ENCODE measurements at regions not wholly inside any gene's neighbourhood (a gene's known extent, or its start where the extent isn't known, plus 50 kb on each side); places are given as distances from the start of the nearest gene placed in this dataset.
"Not testable (repeated sequence)": the region's sequence is repeated elsewhere in the genome, so short reads cannot be mapped to it uniquely, and the experiment has no call there.

DNA sequence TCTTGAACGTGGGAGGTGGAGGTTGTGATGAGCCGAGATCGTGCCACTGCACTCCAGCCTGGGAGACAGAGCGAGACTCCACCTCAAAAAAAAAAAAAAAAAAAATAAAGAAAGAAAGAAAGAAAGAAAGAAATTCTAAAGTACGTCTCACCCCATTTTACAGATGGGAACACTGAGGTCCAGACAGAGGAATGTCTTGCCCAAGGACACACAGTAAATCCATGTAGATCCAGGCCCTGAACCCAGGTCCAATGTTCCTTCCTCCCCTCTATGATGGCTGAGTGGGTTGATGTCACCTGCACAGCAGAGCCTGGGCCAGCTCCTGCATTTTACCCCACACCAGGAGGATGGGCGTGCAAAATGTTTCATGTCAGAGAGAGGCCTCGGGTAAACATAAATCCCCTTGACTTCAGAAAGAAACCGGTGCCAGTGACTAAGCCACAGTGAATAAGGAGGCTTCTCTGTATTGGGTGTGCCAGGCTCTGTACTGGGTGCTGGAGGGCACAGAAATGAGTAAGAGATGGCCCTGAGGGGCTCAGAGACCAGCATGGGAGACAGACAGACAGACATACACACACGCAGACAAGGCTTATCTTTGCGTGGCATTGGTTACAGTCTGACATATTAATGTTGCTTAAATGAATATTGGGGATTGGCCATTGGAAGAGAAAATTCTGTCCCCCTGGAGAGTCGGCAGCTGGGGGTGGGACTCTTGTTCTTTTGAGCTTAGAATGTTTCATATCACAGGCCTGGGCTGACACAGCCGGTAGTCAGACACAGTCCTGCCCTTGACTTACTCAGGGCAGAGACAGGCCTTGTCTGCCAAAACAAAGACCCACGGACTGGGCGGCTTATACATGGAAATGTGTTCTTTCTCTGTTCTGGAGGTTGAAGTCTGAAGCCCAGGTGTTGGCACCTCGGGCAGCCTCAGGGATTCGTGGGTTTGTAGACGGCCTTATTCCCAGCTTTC, 105.4 kb downstream of the MIAT start:
- intact Hi-C loops (cut with micrococcal nuclease): no loop called here
- peaks cover 11% of the 10 kb centered on the region for H3K9me3 Mint-ChIP-seq
- no peaks in the 10 kb centered on the region for H3K27me3 Mint-ChIP-seq
- no peaks in the 10 kb centered on the region for H3K4me1 Mint-ChIP-seq (ENCODE audit: low read depth)
- peaks cover 12% of the 10 kb centered on the region for H3K36me3 Mint-ChIP-seq (ENCODE audit: low read depth)
- H3K27ac Mint-ChIP-seq: no peak overlapping the region
- H3K4me3 Mint-ChIP-seq: no peak overlapping the region

- Mint-ChIP-seq H3K27me3 (no peaks in the 10 kb centered on the region), H3K9me3 (peaks cover 11% of the 10 kb centered on the region), H3K36me3 (ENCODE audit: low read depth) (peaks cover 12% of the 10 kb centered on the region), H3K4me1 (ENCODE audit: low read depth) (peaks cover 1% of the 10 kb centered on the region), H3K4me3 (no peak overlapping the region), H3K27ac (no peak overlapping the region)
- intact Hi-C loops (cut with micrococcal nuclease): no loop called here
Measured at GRCh38 chr22:26763633-26764361, 106.4 kb downstream of the MIAT start.

GRCh38 chr22:26766510-26767350, 109.3 kb downstream of the MIAT start:
- Mint-ChIP-seq H3K27ac (no peak overlapping the region), H3K36me3 (ENCODE audit: low read depth) (peaks cover 12% of the 10 kb centered on the region), H3K9me3 (peaks cover 11% of the 10 kb centered on the region), H3K4me1 (ENCODE audit: low read depth) (peaks cover 7% of the 10 kb centered on the region), H3K4me3 (no peak overlapping the region), H3K27me3 (no peaks in the 10 kb centered on the region)
- intact Hi-C loops (cut with micrococcal nuclease): no loop called here

- intact Hi-C loops (cut with micrococcal nuclease): no loop called here
- no peak overlapping the region for H3K4me3 Mint-ChIP-seq
- no peak overlapping the region for H3K27ac Mint-ChIP-seq
- H3K9me3 Mint-ChIP-seq: peaks cover 11% of the 10 kb centered on the region
- no peaks in the 10 kb centered on the region for H3K27me3 Mint-ChIP-seq
- peaks cover 12% of the 10 kb centered on the region for H3K36me3 Mint-ChIP-seq (ENCODE audit: low read depth)
- H3K4me1 Mint-ChIP-seq (ENCODE audit: low read depth): peaks cover 7% of the 10 kb centered on the region
Measured at GRCh38 chr22:26767351-26768155, 110.2 kb downstream of the MIAT start.

- Mint-ChIP-seq H3K27me3 (no peaks in the 10 kb centered on the region), H3K27ac (no peak overlapping the region), H3K36me3 (ENCODE audit: low read depth) (peaks cover 12% of the 10 kb centered on the region), H3K9me3 (peaks cover 11% of the 10 kb centered on the region), H3K4me1 (ENCODE audit: low read depth) (peaks cover 7% of the 10 kb centered on the region), H3K4me3 (no peak overlapping the region)
- intact Hi-C loops (cut with micrococcal nuclease): no loop called here
Measured at GRCh38 chr22:26768156-26768515, 110.7 kb downstream of the MIAT start.

- Mint-ChIP-seq H3K27me3 (no peaks in the 10 kb centered on the region), H3K27ac (no peak overlapping the region), H3K36me3 (ENCODE audit: low read depth) (peaks cover 12% of the 10 kb centered on the region), H3K4me3 (no peak overlapping the region), H3K4me1 (ENCODE audit: low read depth) (peaks cover 7% of the 10 kb centered on the region), H3K9me3 (peaks cover 11% of the 10 kb centered on the region)
- intact Hi-C loops (cut with micrococcal nuclease): no loop called here
Measured at GRCh38 chr22:26768952-26769351, 111.6 kb downstream of the MIAT start.

- H3K27ac Mint-ChIP-seq: no peak overlapping the region
Measured at GRCh38 chr22:26769663-26770062, 112.3 kb downstream of the MIAT start.

GRCh38 chr22:26770624-26771023, 113.2 kb downstream of the MIAT start:
- peaks cover 11% of the 10 kb centered on the region for H3K9me3 Mint-ChIP-seq
- H3K27me3 Mint-ChIP-seq: no peaks in the 10 kb centered on the region
- H3K27ac Mint-ChIP-seq: no peak overlapping the region
- no peak overlapping the region for H3K4me3 Mint-ChIP-seq
- H3K36me3 Mint-ChIP-seq (ENCODE audit: low read depth): peaks cover 28% of the 10 kb centered on the region
- peaks cover 7% of the 10 kb centered on the region for H3K4me1 Mint-ChIP-seq (ENCODE audit: low read depth)
- intact Hi-C loops (cut with micrococcal nuclease): no loop called here

More at GRCh38 chr22:26769663-26770062, 112.3 kb downstream of the MIAT start:
- intact Hi-C loops (cut with micrococcal nuclease): no loop called here
- Mint-ChIP-seq H3K27me3 (no peaks in the 10 kb centered on the region), H3K4me1 (ENCODE audit: low read depth) (peaks cover 7% of the 10 kb centered on the region), H3K36me3 (ENCODE audit: low read depth) (peaks cover 19% of the 10 kb centered on the region), H3K9me3 (peaks cover 11% of the 10 kb centered on the region), H3K4me3 (no peak overlapping the region)

GRCh38 chr22:26773054-26773453, 115.7 kb downstream of the MIAT start:
- H3K9me3 Mint-ChIP-seq; H3K27ac Mint-ChIP-seq; intact Hi-C loops (cut with micrococcal nuclease); H3K4me3 Mint-ChIP-seq; H3K4me1 Mint-ChIP-seq (ENCODE audit: low read depth); H3K27me3 Mint-ChIP-seq: not testable (repeated sequence)
- H3K36me3 Mint-ChIP-seq (ENCODE audit: low read depth): peaks cover 40% of the 10 kb centered on the region

DNA sequence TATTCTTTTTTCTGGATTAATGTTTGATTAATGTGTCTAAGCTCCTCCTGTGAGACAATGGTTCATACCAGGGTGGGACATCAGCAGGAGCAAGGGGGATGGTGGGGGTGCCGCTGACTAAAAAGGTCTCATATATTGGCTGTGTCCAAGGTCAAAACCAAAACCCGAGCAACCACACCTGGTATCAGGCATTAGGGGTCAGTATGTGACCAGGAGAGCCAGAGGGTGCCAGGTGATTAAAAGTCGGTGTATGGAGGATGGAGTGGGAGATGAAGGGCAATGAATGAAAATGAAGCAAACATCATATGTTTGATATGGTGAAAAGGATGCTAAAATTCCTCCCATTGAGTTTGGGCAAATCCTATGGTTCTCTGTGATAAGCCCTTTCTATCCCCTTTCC, 118.0 kb downstream of the MIAT start:
- H3K27ac Mint-ChIP-seq: no peak overlapping the region
- H3K9me3 Mint-ChIP-seq: peaks cover 8% of the 10 kb centered on the region
- intact Hi-C loops (cut with micrococcal nuclease): no loop called here
- no peaks in the 10 kb centered on the region for H3K4me1 Mint-ChIP-seq (ENCODE audit: low read depth)
- peaks cover 62% of the 10 kb centered on the region for H3K36me3 Mint-ChIP-seq (ENCODE audit: low read depth)
- H3K4me3 Mint-ChIP-seq: no peak overlapping the region
- H3K27me3 Mint-ChIP-seq: no peaks in the 10 kb centered on the region

GRCh38 chr22:26777156-26777801, 119.9 kb downstream of the MIAT start:
- peaks cover 81% of the 10 kb centered on the region for H3K36me3 Mint-ChIP-seq (ENCODE audit: low read depth)
- intact Hi-C loops (cut with micrococcal nuclease): no loop called here

GRCh38 chr22:26778372-26778771, 121.0 kb downstream of the MIAT start:
- Mint-ChIP-seq H3K27ac (no peak overlapping the region), H3K4me1 (ENCODE audit: low read depth) (no peaks in the 10 kb centered on the region), H3K9me3 (peaks cover 8% of the 10 kb centered on the region), H3K27me3 (no peaks in the 10 kb centered on the region), H3K4me3 (no peak overlapping the region), H3K36me3 (ENCODE audit: low read depth) (peaks cover 92% of the 10 kb centered on the region)
- intact Hi-C loops (cut with micrococcal nuclease): no loop called here

More at GRCh38 chr22:26777156-26777801, 119.9 kb downstream of the MIAT start:
- Mint-ChIP-seq H3K27me3 (no peaks in the 10 kb centered on the region), H3K4me3 (no peak overlapping the region), H3K9me3 (peaks cover 8% of the 10 kb centered on the region), H3K27ac (no peak overlapping the region), H3K4me1 (ENCODE audit: low read depth) (no peaks in the 10 kb centered on the region)

DNA sequence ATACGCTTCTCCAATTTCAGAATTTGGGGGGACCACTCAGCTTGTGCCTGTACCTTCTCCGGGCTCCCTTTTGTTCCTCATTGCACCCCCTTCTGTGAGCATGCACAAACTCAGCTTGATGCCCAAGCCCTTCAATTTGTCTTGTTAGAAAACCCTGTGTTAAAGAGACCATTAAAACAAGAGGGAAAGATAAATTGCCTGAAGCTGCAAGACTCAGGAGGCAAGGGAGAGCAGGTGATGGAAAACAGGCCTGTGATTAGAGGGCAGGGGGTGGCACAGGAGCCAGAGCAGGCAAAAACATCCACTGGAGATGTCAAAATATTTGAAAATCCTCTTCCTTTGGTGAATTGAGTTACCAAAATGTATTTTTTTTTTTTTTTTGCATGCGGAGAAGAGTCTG, 121.7 kb downstream of the MIAT start:
- no peaks in the 10 kb centered on the region for H3K27me3 Mint-ChIP-seq
- no peaks in the 10 kb centered on the region for H3K4me1 Mint-ChIP-seq (ENCODE audit: low read depth)
- H3K36me3 Mint-ChIP-seq (ENCODE audit: low read depth): peaks cover 98% of the 10 kb centered on the region
- H3K9me3 Mint-ChIP-seq: peaks cover 8% of the 10 kb centered on the region
- no peak overlapping the region for H3K27ac Mint-ChIP-seq
- H3K4me3 Mint-ChIP-seq: no peak overlapping the region
- intact Hi-C loops (cut with micrococcal nuclease): no loop called here

Data from dendritic cell treated with granulocyte-macrophage colony-stimulating factor and Interleukin-4, amounts not matched to agents 40 ng/mL and 50 ng/mL, for 4 days (primary cell).